ENCODE measurements at regions not wholly inside any gene's neighbourhood (a gene's known extent, or its start where the extent isn't known, plus 50 kb on each side); places are given as distances from the start of the nearest gene placed in this dataset.

GRCh38 chr13:72458701-72459100 lies 268.7 kb downstream of the MZT1 start:
- DNase-seq (ENCODE audit: low read depth in 2 of 3, low spot score in 2 of 3) = no peak

- no peak for DNase-seq (ENCODE audit: low read depth in 2 of 3, low spot score in 2 of 3)
Measured at GRCh38 chr13:72457151-72457550, 270.3 kb downstream of the MZT1 start.

- no peak for DNase-seq (ENCODE audit: low read depth in 2 of 3, low spot score in 2 of 3)
Measured at GRCh38 chr13:72456486-72456885, 270.9 kb downstream of the MZT1 start.

- DNase-seq (ENCODE audit: low read depth in 2 of 3, low spot score in 2 of 3) = no peak
Measured at GRCh38 chr13:72453161-72453560, 274.3 kb downstream of the MZT1 start.

- no peak for DNase-seq (ENCODE audit: low read depth in 2 of 3, low spot score in 2 of 3)
Measured at GRCh38 chr13:72448082-72448481, 279.3 kb downstream of the MZT1 start.

- no peak for DNase-seq (ENCODE audit: low read depth in 2 of 3, low spot score in 2 of 3)
Measured at GRCh38 chr13:72444999-72445398, 282.4 kb downstream of the MZT1 start.

- DNase-seq (ENCODE audit: low read depth in 2 of 3, low spot score in 2 of 3) = no peak
Measured at GRCh38 chr13:72437458-72437857, 290.0 kb downstream of the MZT1 start.

- DNase-seq (ENCODE audit: low read depth in 2 of 3, low spot score in 2 of 3) = no peak
Measured at GRCh38 chr13:72435251-72435650, 292.2 kb downstream of the MZT1 start.

- no peak for DNase-seq (ENCODE audit: low read depth in 2 of 3, low spot score in 2 of 3)
Measured at GRCh38 chr13:72431981-72432682, 295.3 kb downstream of the MZT1 start.

GRCh38 chr13:72430923-72431322 lies 296.5 kb downstream of the MZT1 start:
- no peak for DNase-seq (ENCODE audit: low read depth in 2 of 3, low spot score in 2 of 3)

GRCh38 chr13:72427757-72428528 lies 299.5 kb downstream of the MZT1 start:
- no peak for DNase-seq (ENCODE audit: low read depth in 2 of 3, low spot score in 2 of 3)

GRCh38 chr13:72424059-72424458 lies 303.4 kb downstream of the MZT1 start:
- no peak for DNase-seq (ENCODE audit: low read depth in 2 of 3, low spot score in 2 of 3)

- DNase-seq (ENCODE audit: low read depth in 2 of 3, low spot score in 2 of 3) = no peak
Measured at GRCh38 chr13:72415817-72416216, 311.6 kb downstream of the MZT1 start.

GRCh38 chr13:72412481-72412880 lies 314.9 kb downstream of the MZT1 start:
- no peak for DNase-seq (ENCODE audit: low read depth in 2 of 3, low spot score in 2 of 3)

- no peak for DNase-seq (ENCODE audit: low read depth in 2 of 3, low spot score in 2 of 3)
Measured at GRCh38 chr13:72405441-72405840, 322.0 kb downstream of the MZT1 start.

GRCh38 chr13:72403396-72404010 lies 323.9 kb downstream of the MZT1 start:
- no peak for DNase-seq (ENCODE audit: low read depth in 2 of 3, low spot score in 2 of 3)

GRCh38 chr13:72400856-72401255 lies 326.6 kb downstream of the MZT1 start:
- no peak for DNase-seq (ENCODE audit: low read depth in 2 of 3, low spot score in 2 of 3)

- no peak for DNase-seq (ENCODE audit: low read depth in 2 of 3, low spot score in 2 of 3)
Measured at GRCh38 chr13:72399351-72399750, 328.1 kb downstream of the MZT1 start.

- no peak for DNase-seq (ENCODE audit: low read depth in 2 of 3, low spot score in 2 of 3)
Measured at GRCh38 chr13:72397265-72397664, 330.2 kb downstream of the MZT1 start.

GRCh38 chr13:72390909-72391308 lies 336.5 kb downstream of the MZT1 start:
- no peak for DNase-seq (ENCODE audit: low read depth in 2 of 3, low spot score in 2 of 3)

GRCh38 chr13:72386138-72386684 lies 341.2 kb downstream of the MZT1 start:
- no peak for DNase-seq (ENCODE audit: low read depth in 2 of 3, low spot score in 2 of 3)

GRCh38 chr13:72384879-72385278 lies 342.6 kb downstream of the MZT1 start:
- DNase-seq (ENCODE audit: low read depth in 2 of 3, low spot score in 2 of 3) = no peak

Data from activated CD8-positive, alpha-beta memory T cell treated with anti-CD3 and anti-CD28 coated beads for 48 hours (primary cell).